ENCODE measurements at regions not wholly inside any gene's neighbourhood (a gene's known extent, or its start where the extent isn't known, plus 50 kb on each side); places are given as distances from the start of the nearest gene placed in this dataset.
"Not testable (repeated sequence)": the region's sequence is repeated elsewhere in the genome, so short reads cannot be mapped to it uniquely, and the experiment has no call there.

- no peak for TF ChIP-seq CTCF (IDR thresholded peaks at IDR 0.05; ENCODE audit: control extremely low read depth, extremely low read depth)
- DNase-seq: peak in 2 of 3 donors; percentile 91 to 94
- H3K9ac ChIP-seq (ENCODE audit: insufficient read depth in 1 of 2, low read length in 2 of 2): no peak overlapping the region
These were observed 405.5 kb downstream of the RAP2B start for GRCh38 chr3:153567556-153567955.

DNA sequence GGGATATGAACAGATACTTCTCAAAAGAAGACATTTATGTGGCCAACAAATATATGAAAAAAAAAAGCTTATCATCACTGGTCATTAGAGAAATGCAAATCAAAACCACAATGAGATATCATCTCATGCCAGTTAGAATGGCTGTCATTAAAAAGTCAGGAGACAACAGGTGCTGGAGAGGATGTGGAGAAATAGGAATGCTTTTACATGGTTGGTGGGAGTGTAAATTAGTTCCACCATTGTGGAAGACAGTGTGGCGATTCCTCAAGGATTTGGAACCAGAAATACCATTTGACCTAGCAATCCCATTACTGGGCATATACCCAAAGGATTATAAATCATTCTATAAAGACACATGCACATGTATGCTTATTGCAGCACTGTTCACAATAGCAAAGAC is 408.5 kb downstream of the RAP2B start:
- 86 to 92% methylated on average over 1 of the region's 1 CpG for WGBS, 2 donors
- H3K27ac ChIP-seq (ENCODE audit: low read depth in 1 of 2, low read length in 1 of 2); ATAC-seq (ENCODE audit: insufficient read depth, low FRiP score); H3K36me3 ChIP-seq (ENCODE audit: control insufficient read depth in 4 of 4, insufficient read depth in 4 of 4, low read length in 4 of 4); H3K9me3 ChIP-seq (ENCODE audit: control insufficient read depth in 4 of 4, insufficient read depth in 3 of 4, low read length in 3 of 4); H3K27me3 ChIP-seq (ENCODE audit: control insufficient read depth in 3 of 3, insufficient read depth in 3 of 3, low read length in 2 of 3); H3K9ac ChIP-seq (ENCODE audit: insufficient read depth in 1 of 2, low read length in 2 of 2); DNase-seq; H3K4me3 ChIP-seq: not testable (repeated sequence)
- H3K4me1 ChIP-seq (ENCODE audit: control insufficient read depth in 5 of 5, insufficient read depth in 5 of 5, low read length in 5 of 5): peaks cover 0 to 47% (median 3%) of the 10 kb centered on the region in 5 donors

More at GRCh38 chr3:153567556-153567955, 405.5 kb downstream of the RAP2B start:
- H3K27ac ChIP-seq (ENCODE audit: low read depth in 1 of 2, low read length in 1 of 2): no peak overlapping the region
- ATAC-seq (ENCODE audit: insufficient read depth, low FRiP score): no peak
- H3K9me3 ChIP-seq (ENCODE audit: control insufficient read depth in 4 of 4, insufficient read depth in 3 of 4, low read length in 3 of 4): peaks cover 0 to 15% (median 9%) of the 10 kb centered on the region in 4 donors
- peaks cover 0 to 24% (median 0%) of the 10 kb centered on the region in 5 donors for H3K4me1 ChIP-seq (ENCODE audit: control insufficient read depth in 5 of 5, insufficient read depth in 5 of 5, low read length in 5 of 5)
- peaks cover 0 to 5% (median 0%) of the 10 kb centered on the region in 4 donors for H3K36me3 ChIP-seq (ENCODE audit: control insufficient read depth in 4 of 4, insufficient read depth in 4 of 4, low read length in 4 of 4)
- no peak overlapping the region for H3K4me3 ChIP-seq
- H3K27me3 ChIP-seq (ENCODE audit: control insufficient read depth in 3 of 3, insufficient read depth in 3 of 3, low read length in 2 of 3): no peaks in the 10 kb centered on the region

- DNase-seq: no peak
- Histone ChIP-seq H3K36me3 (ENCODE audit: control insufficient read depth in 4 of 4, insufficient read depth in 4 of 4, low read length in 4 of 4) (no peaks in the 10 kb centered on the region), H3K27me3 (ENCODE audit: control insufficient read depth in 3 of 3, insufficient read depth in 3 of 3, low read length in 2 of 3) (no peaks in the 10 kb centered on the region), H3K4me1 (ENCODE audit: control insufficient read depth in 5 of 5, insufficient read depth in 5 of 5, low read length in 5 of 5) (peaks cover 0 to 40% (median 3%) of the 10 kb centered on the region in 5 donors), H3K9me3 (ENCODE audit: control insufficient read depth in 4 of 4, insufficient read depth in 3 of 4, low read length in 3 of 4) (no peaks in the 10 kb centered on the region), H3K9ac (ENCODE audit: insufficient read depth in 1 of 2, low read length in 2 of 2) (no peak overlapping the region), H3K27ac (ENCODE audit: low read depth in 1 of 2, low read length in 1 of 2) (no peak overlapping the region), H3K4me3 (no peak overlapping the region)
- ATAC-seq (ENCODE audit: insufficient read depth, low FRiP score): no peak
- no peak for TF ChIP-seq CTCF (IDR thresholded peaks at IDR 0.05; ENCODE audit: control extremely low read depth, extremely low read depth)
- 80 to 93% methylated on average over 3 of the region's 3 CpGs for WGBS, 2 donors
These were observed 410.1 kb downstream of the RAP2B start for GRCh38 chr3:153572165-153572564.

DNA sequence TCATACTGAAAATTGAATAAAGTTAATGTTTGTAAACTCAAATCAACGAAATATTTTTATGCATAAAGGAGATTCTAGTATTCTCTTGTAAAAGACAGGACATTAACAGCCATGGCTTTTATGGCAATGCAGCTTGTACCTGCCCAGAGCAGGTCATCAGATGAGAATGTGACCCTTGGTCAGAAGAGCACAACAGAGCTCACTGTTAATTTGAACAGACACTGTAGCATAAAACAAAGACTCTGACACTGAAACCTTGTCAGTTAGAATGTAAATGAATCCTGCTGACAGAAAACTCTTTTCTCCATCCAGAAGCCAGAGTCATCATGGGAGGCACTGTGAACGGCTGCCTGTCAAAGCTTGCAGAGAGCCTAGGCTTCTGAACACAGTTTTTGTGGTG is 410.6 kb downstream of the RAP2B start:
- TF ChIP-seq CTCF (IDR thresholded peaks at IDR 0.05; ENCODE audit: control extremely low read depth, extremely low read depth): no peak

More for the DNA sequence above, 410.6 kb downstream of the RAP2B start:
- H3K27ac ChIP-seq (ENCODE audit: low read depth in 1 of 2, low read length in 1 of 2): no peak overlapping the region
- H3K27me3 ChIP-seq (ENCODE audit: control insufficient read depth in 3 of 3, insufficient read depth in 3 of 3, low read length in 2 of 3): no peaks in the 10 kb centered on the region
- 76 to 81% methylated on average over 2 of the region's 2 CpGs for WGBS, 2 donors
- H3K4me1 ChIP-seq (ENCODE audit: control insufficient read depth in 5 of 5, insufficient read depth in 5 of 5, low read length in 5 of 5): peaks cover 0 to 43% (median 3%) of the 10 kb centered on the region in 5 donors
- H3K9ac ChIP-seq (ENCODE audit: insufficient read depth in 1 of 2, low read length in 2 of 2): no peak overlapping the region
- no peak overlapping the region for H3K4me3 ChIP-seq
- no peaks in the 10 kb centered on the region for H3K36me3 ChIP-seq (ENCODE audit: control insufficient read depth in 4 of 4, insufficient read depth in 4 of 4, low read length in 4 of 4)
- DNase-seq (no peak), ATAC-seq (ENCODE audit: insufficient read depth, low FRiP score) (no peak)
- H3K9me3 ChIP-seq (ENCODE audit: control insufficient read depth in 4 of 4, insufficient read depth in 3 of 4, low read length in 3 of 4): no peaks in the 10 kb centered on the region

All from lung (tissue), 11 donors.